RCC 7860 (cell line): ENCODE measurements at regions not wholly inside any gene's neighbourhood (a gene's known extent, or its start where the extent isn't known, plus 50 kb on each side); places are given as distances from the start of the nearest gene placed in this dataset.
"Not testable (repeated sequence)": the region's sequence is repeated elsewhere in the genome, so short reads cannot be mapped to it uniquely, and the experiment has no call there.

Experiments
- DNase-seq: peaks from one replicate; pipeline ENCODE4 v3.0.0-alpha.2; 2015; ENCODE audit warnings: low spot score
- FAIRE-seq: peaks from 2 replicates; lab custom pipeline; 2012; peaks lifted over from hg19 to GRCh38; lab: Jason Lieb, UNC

DNA sequence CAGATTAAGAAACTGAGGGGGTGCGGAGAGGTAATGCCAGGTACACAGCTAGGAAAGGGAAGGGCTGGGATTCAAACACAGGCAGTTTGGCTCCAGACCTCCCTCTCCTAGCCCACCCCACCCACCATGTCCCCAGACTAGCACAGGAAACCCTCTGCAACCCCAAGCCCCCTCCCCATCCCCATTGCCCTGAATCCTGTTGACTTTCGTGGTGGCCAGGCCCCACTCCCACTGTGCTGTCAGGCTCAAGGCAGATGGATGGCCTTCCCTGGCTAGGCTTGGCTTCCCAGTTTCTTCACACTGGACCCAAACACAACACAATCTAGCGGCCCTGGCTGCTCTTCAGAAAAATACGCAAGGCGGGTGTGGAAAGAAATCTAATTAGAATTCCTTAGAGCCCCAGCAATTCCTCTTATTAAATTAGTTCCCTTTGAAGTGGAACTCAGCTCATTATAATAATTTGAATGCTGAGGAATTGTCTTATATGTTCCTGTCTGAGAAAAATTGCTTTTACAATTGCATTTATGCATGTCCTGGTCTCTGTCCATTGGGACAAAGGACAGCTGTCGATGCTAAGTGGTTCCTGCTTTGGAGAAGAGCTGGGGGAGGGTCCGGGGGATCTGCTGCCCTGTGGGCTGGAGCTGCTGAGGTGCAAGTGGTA is 97.4 kb downstream of the SYF2 start:
- FAIRE-seq: no peak
- DNase-seq: no peak

DNA sequence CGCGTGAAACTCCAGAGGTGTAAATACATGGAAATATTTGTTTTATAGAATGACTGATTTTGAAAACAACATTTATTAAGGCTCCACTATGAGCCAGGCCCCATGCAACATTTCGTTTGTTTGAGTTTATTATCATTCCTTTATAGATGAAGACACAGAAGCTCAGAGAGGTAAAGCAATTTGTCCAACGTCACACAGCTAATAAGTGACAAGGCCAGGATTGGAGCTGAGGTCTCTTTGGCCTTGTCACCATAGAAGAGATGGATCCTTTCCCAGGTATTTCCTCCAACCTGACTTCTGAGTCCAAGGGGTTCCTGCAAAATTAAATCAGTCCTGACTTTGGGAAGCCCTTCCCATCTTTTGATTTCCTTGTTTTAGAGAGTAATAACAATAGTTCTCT is 98.0 kb downstream of the SYF2 start:
- DNase-seq (no peak), FAIRE-seq (no peak)

DNA sequence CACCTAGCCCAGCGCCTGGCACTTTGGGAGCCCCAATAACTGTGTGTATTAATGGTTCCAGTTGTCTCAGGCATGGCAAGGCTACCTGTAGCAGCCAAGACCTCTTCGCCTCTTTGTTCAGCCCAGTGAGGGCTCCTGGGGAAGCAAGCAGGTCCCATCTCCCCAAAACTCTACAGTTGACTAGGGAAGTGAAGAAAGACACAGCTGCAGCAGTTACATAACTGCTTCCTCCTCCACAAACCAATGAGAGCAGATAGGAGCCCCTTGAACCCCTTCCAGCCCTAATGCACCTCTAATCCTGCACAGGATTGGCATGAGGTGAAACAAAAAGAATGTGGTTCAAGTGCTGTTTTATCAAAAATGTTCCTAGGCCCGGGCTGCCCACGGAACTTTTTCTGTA is 100.5 kb downstream of the SYF2 start:
- no peak for DNase-seq
- no peak for FAIRE-seq

DNA sequence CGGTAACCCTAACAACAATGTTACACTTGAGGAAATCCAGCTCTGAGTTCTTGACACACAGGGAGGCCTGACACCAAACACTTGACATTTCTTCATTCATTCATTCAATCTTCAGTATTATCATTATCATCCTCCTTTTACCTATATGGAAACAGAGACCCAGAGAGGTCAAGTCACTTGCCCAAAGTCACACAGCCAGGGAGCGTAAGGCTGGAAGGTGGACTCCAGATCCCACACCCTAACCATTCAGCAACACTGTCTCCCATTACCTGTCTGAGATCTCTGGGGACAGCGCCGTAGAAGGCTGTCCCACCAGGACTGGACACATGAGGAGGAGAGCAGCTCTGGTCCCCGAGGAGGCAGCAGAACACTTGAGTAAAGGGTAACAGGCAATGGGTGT is 101.4 kb downstream of the SYF2 start:
- DNase-seq (no peak), FAIRE-seq (no peak)

DNA sequence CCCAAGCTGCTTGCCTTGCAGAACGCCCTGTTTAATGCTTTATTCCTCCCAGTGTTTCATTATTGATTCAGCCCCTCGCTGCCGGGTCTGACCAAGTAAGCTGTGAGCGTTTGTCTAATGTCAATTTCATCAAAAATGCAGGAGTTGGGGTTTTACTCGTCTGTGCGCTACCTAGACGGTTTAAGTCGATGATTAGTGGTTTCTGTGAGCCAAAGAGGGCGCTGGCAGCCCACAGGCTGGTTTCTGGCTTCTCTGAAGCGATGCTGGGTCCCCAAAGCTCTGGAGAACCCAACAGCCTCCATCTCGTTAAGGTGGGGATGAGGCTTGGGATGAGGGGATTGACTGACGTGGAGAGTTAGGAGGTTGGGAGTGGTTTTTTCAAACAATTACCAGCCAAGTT is 102.9 kb downstream of the SYF2 start:
- no peak for FAIRE-seq
- DNase-seq: no peak

DNA sequence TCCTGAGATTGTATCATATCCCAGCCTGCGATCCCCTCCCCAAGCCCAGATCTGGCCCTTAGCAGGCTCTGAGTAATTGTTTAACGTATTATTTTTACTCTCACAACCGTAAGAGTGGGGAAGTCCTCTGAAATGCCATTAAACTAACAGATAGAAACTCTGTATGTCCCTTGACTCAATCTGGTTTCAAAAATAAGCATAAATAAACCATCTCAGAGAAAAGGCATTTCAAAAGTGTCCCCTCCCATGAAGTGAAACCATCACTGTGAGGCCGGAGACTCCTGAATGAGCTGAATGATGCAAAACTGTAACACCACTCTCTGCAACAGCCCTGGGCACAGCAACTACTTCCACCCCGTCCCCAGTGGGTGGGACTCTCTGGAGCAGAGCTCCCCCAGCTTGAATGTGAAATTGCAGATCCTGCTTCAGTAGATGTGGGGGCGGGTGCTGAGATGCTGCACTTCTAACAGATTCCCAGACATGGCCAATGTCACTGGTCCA is 104.1 kb downstream of the SYF2 start:
- DNase-seq (no peak), FAIRE-seq (no peak)

DNA sequence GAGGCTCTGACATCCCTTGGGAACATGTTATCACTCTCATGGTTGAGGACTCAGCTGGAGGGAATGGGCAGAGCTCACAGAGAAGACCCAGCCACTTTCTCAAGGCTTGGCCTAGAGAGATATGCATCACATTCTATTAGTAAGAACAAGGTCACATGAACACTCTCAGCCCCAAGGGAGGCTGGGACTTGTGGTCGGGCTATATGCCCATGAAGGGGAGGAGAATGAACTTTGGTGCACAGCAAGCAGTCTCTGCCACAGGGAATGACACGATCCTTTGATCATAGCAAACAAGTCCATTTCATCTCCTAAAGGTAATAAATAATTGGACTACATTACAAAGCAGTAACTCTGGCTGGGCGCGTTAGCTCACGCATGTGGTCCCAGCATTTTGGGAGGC is 105.7 kb downstream of the SYF2 start:
- FAIRE-seq (no peak), DNase-seq (no peak)

DNA sequence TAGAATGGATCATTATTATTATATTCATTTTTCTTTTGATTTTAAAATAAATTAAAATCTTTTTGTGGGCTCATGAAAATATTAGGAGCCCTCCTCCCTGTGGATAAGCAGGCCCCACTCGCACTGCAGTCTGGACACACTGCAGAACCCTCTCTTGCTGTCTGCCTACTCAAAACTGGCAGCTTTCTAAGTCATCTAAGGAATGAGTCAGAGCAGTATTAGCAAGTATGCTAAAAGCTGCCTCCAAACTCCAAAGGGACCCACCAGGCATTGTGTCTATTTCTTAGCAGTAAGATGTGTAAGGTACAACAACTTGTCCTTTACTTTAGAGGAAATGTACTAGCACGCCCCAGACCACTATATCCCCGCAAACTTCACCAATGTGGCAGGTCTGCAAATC is 108.8 kb downstream of the SYF2 start:
- DNase-seq (no peak), FAIRE-seq (no peak)

DNA sequence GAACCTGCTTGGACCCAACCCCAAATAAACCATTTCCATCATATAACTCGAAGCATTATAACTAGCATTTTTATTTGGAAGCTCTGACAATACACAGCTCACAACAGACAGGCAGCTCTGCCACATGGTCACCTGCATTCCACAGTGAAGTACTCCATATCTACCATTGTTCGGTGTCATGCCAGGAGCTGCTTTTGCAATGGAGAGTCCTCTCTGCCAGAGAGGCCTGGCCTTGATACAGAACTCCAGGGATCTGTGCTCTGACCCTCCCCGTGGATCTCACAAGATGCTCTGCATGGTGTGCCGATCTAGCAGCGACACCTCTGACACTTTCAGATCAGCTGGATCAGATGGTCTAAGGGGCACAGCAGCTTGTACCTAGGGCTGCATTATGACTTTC is 109.6 kb downstream of the SYF2 start:
- no peak for FAIRE-seq
- no peak for DNase-seq

DNA sequence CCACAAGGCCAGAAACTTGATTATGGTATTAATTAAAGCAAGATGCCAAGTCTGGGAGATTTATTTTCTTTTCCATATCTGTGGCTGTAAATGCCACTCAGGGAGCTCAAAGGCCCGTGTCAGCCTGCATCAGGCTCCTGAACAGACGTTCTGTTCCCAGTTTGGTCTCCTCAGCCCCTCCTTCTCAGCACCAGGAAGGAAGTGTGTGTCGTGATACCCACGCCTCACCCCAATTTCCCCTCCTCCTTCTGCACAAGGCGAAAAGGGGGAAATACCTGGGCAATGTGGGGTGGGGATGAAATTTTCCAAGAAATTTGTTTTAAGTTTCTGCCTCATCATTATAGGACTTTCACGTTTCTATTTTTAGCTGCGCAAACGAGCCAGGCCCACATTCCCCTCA is 112.0 kb downstream of the SYF2 start:
- no peak for DNase-seq
- no peak for FAIRE-seq

DNA sequence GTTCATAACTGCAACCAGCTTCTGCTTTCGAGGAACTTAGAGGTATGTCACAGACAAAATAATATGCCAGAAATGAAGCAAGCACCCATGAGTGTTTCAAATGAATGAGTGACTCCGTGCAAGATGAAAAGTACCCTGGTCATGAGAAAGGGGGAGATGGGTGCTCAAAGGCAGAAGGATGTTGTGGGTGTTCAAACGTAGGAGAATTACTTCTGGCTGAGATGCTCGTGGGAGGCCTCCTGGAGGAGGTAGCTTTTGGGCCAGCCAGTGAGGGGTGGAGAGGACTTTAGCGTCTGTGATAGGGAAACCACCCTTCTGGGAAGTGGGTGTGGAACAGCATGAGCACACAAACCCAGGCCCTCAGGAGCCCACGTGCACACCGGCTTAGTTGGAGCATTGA is 113.8 kb downstream of the SYF2 start:
- FAIRE-seq (no peak), DNase-seq (no peak)

DNA sequence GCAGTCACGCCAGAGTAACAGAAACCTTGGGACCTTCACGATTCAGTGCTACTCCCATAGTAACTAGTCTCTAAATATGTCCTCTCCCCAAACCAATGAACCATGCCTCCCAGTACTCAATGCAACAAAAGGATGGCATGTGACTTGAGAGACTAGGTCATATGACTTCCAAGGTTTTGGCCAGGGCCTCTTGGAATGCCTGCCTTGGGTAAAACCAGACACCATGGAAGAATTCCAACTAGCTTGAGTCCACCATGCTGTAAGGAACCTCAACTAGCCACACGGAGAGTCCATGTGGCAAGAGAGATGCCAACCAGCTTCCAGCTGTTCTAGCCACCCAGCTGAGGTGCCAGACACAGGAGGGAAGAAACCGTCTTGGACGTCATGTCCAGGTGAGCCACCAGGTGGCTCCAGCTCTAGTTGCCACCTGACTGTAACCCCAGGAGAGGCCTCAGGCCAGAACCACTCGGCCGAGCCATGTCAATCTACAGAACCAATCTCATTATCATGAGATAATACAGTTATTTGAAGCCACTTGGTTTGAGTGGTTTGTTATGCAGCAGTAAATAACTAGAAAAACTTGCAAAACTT is 115.0 kb downstream of the SYF2 start:
- FAIRE-seq (no peak), DNase-seq (no peak)

DNA sequence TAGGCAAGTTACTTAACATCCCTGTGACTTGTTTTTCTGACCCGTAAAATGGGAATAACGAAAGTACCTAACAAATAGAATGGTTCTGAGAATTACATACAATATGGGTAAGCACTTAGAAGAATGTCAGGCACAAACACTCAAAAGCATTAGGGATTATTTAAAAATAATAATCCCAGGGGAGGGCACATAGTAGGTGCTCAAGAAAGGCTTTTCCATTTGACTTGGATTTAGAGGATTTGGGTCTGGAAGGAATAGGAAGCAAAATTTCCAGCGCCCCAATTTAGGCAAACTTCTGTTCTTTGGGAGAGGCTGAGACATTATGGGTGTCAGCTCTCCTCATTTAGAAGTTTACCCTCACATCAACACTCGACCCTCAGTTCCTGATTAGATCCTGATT is 115.5 kb downstream of the SYF2 start:
- DNase-seq (no peak), FAIRE-seq (no peak)

DNA sequence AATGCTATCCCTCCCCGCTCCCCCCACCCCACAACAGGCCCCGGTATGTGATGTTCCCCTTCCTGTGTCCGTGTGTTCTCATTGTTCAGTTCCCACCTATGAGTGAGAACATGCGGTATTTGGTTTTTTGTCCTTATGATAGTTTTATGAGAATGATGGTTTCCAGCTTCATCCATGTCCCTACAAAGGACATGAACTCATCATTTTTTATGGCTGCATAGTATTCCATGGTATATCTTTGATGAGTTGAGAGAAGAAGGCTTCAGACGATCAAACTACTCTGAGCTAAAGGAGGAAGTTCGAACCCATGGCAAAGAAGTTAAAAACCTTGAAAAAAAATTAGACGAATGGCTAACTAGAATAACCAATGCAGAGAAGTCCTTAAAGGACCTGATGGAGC is 116.2 kb downstream of the SYF2 start:
- not testable (repeated sequence) for FAIRE-seq, DNase-seq

DNA sequence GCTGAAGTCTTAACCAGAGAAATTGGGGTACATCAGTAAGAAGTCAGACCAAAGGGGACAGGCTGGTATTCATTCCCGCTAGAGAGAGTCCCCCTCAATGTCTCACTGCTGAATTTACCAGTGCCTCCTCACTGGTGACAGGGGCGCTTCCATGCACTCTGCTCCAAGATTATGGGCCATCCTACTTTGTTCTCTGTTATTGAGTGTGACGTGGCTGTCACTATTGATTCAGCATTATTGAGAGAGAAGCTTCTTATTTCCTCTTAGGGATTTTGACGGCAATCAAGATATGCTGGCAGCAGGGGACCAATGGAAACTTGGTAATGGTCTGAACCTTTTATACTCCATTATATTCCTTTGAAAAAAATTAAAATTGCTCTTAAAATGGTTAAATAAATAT is 118.6 kb downstream of the SYF2 start:
- FAIRE-seq: no peak
- DNase-seq: no peak

DNA sequence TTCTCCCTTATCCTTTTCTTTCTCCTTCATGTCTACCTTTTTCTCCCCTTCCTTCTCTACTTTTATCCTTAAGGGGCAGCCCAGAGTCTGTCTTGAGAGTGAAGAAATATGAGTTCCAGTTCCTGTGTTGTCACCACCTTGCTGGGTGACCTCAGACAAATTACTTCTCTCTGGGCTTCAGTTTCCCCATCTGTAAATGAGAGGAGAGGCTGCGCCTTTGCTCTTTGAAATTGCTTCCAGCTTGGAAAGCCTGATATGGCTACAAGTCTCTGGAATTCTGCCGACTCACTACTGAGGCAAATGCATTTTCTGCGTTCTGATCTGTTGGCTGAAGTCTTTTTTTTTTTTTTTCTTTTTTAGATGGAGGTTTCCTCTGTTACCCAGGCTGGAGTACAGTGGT is 119.2 kb downstream of the SYF2 start:
- FAIRE-seq (no peak), DNase-seq (no peak)

DNA sequence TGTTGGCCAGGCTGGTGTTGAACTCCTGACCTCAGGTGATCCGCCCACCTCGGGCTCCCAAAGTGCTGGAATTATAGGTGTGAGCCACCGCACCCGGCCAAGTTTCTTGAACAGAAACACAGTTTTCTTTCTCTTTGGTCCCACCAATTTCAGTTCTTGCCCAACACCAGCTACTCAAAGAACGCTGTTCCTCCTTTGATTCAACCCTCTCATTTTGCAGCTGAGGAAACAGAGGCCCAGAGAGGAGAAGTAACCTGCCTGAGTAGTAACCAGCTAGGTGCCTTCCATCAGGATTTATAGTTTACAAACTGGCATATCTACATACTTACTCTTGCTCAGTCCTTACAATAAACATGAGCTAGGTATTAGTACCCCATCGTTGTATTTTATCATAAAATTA is 119.9 kb downstream of the SYF2 start:
- FAIRE-seq (no peak), DNase-seq (no peak)

DNA sequence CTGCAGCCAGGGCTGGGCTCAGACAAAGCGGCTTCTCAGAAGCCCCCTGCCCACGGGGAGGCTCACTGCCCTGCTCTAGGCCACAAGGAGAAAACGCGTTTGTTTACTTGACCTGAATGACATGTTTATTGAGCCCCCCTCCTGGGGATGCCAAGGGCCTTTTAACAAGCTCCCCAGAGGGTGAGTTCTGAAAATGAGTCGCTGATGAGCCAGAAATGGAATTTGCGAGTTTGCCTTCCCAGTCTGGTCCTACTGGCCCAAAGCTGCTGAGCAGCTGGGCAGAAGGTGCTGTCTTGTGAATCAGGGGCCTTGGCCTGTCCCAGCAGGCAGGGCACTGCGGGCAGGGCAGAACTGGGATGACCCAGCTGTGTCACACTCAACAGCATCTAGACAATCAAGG is 120.6 kb downstream of the SYF2 start:
- no peak for FAIRE-seq
- no peak for DNase-seq

DNA sequence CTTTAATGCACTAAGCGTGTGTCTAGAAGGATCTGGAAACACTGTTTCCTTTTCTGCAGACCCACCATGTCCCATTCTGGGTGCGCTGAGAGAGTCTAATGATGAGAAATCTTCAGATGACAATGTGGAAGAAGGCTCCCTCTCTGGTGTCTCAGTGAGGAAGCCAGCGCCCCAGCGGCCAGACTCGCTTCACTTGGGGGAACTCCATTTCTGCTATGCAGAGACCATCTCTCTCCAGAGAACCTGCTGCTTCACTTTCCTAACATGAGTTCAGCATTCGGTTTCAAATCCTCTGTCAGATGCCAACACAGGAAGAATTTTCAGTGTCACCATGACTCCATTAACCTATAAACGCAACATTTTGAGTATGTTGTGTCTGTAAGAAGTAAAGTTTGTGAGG is 121.8 kb downstream of the SYF2 start:
- DNase-seq: no peak
- FAIRE-seq: no peak

DNA sequence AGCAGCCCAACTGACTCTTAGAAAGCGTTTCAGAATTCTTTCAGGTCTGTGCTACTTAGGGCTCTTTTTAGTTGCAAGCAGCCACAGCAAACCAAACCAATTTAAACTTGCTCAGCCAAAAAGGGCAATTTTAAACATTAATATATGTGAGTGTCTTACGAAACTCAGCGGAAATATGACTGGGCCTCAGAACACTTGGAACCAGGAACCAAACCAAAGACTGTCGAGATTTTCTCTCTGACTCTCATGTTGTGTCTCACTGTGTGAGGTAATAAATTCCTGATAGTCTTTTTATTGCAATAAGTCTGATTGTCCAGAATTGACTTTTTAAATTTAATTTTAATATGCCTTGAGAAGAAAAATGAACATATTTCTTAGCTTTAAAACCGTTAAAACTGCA is 122.3 kb downstream of the SYF2 start:
- FAIRE-seq (no peak), DNase-seq (no peak)

DNA sequence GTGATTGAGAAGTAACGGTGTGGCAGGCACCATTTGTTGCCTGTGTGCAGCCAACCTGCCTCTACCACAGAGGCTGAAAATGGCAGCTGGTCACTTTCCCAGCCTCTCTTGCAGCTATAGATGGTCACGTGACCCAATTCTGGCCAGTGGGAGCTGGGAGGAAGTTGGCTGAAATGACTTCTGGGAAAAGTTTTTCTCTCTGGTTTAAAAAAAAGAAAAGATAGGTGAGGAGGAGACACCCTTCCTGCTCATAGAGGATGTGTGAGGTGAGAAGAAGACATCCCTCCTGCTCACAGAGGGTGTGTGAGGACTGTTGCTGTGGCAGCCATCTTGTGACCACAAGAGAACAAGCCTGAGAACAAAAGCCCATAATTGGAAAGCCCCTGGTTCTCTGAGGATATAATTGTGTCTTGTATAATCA is 122.8 kb downstream of the SYF2 start:
- FAIRE-seq (no peak), DNase-seq (no peak)

DNA sequence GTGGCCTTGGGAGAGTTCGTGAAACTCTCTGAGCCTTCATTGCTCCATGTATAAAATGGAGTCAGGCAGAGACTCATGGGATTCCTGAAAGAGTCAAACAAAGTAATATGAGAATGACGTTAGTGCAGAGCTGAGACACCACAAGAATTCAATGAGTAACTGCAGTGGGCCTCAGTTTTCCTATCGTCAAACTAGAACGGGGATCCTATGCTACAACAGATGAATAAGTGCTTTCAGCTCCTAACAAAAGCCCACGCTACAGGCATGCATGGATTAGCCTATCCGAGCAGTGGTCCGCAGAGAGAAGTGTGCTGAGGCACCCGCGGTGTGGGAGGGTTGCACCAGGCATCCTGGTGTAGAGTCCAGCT is 124.7 kb downstream of the SYF2 start:
- FAIRE-seq (no peak), DNase-seq (no peak)
